ENCODE measurements at regions not wholly inside any gene's neighbourhood (a gene's known extent, or its start where the extent isn't known, plus 50 kb on each side); places are given as distances from the start of the nearest gene placed in this dataset.

DNA sequence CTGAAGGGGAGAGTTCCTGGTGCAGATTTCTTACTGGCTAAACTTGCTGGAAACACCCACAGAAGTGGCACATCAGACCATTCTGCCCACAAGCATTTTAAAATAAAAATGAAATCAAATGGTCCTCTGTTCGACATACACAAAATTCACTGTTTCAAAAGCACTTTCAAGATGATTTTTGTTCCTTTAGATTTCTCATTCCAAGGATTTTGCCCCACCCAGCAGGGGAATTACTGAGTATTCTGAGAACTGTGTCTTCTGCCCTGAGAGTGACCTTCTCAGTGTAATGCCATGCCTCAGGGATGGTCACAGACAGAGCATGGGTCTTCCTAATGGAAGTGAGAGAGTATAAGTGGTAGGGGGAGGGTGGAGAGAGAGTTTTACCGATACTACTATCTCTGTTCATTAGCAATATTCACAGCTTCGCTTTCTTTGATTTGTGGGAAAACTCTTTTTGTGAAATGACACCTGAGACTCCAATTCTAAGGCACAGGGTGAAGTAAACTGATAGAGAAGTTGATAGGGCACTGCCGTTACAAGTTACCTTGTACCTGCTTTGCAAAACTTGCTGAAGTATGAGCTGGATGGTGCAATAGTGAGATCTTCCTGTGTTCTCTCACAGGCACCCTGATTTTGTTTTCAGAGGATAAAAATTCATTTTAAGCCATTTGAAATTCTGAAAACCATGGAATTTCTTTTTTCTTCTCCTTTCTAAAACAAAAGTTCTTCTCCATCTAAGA is 95.8 kb upstream of the CD180 start:
- Mint-ChIP-seq H3K27me3 (peaks cover 23% of the 10 kb centered on the region), H3K36me3 (ENCODE audit: low read depth) (no peaks in the 10 kb centered on the region), H3K4me3 (no peak overlapping the region), H3K4me1 (peaks cover 4% of the 10 kb centered on the region), H3K27ac (no peak overlapping the region)
- no peaks in the 10 kb centered on the region for H3K9me3 ChIP-seq (ENCODE audit: control insufficient read depth, low read length, poor library complexity, severe bottlenecking)
- DNase-seq (no peak), ATAC-seq (no peak)

DNA sequence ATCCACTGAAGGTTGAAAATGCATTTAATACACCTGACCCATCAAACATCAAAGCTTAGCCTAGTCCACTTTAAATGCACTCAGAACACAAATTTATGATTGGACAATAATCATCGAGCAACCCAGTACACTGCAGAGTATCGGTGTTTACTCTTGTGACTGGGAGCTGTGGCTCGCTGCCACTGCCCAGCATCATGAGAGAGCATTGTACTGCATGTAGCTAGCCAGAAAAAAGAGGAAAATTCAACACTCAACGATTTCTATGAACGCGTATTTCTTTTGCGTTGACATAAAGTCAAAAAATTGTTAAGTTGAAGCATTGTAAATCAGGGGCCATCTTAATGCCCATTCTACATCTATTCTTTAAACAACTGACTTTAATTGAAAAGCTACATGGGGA is 95.1 kb upstream of the CD180 start:
- H3K4me3 Mint-ChIP-seq, result no peak overlapping the region
- no peaks in the 10 kb centered on the region for H3K36me3 Mint-ChIP-seq (ENCODE audit: low read depth)
- no peak overlapping the region for H3K27ac Mint-ChIP-seq
- H3K9me3 ChIP-seq (ENCODE audit: control insufficient read depth, low read length, poor library complexity, severe bottlenecking), result no peaks in the 10 kb centered on the region
- DNase-seq (no peak), ATAC-seq (no peak)
- H3K27me3 Mint-ChIP-seq, result peaks cover 23% of the 10 kb centered on the region
- peaks cover 4% of the 10 kb centered on the region for H3K4me1 Mint-ChIP-seq

DNA sequence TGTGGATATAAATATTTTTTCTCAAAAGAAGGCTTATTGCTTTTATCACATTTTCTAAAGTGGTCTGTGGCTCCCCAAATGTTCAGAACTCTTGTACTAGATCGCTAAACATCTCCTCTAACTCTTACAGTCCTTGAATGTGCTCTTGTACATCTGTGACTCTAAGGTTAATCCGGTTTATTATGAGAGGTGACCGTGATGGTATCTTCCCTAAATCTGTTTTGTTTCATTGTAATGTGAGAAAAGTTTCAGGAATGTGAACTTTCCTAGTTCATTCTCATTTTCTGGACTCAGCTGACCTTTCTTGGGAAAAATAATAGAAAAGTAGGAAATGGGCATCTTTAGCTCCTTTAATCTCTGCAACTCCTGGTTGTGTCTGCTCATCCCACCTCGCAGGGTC is 94.5 kb upstream of the CD180 start:
- ATAC-seq, result no peak
- no peaks in the 10 kb centered on the region for H3K36me3 Mint-ChIP-seq (ENCODE audit: low read depth)

DNA sequence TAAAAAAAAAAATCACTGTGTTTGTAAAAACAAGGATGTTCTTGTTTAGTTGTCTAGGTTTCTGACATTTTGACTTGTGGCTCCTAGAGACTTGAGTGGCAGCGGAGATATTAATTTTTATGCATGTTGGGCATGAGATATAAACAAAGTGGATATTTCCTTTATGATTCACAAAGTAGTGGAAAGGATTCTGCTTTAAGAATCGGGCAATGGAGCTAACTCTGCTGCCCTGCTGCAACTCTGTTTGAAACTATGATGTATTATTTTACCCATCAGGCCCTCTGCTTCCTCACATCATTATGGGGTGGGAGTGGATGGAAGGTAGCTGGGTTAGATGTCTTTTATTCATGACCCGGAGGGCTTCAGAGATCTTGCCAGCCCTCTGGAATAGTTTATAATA is 94.1 kb upstream of the CD180 start:
- H3K27ac Mint-ChIP-seq, result no peak overlapping the region
- no peak for DNase-seq
- H3K4me1 Mint-ChIP-seq, result peaks cover 4% of the 10 kb centered on the region
- no peak for ATAC-seq
- H3K27me3 Mint-ChIP-seq, result peaks cover 18% of the 10 kb centered on the region
- no peak overlapping the region for H3K4me3 Mint-ChIP-seq
- no peaks in the 10 kb centered on the region for H3K36me3 Mint-ChIP-seq (ENCODE audit: low read depth)
- no peaks in the 10 kb centered on the region for H3K9me3 ChIP-seq (ENCODE audit: control insufficient read depth, low read length, poor library complexity, severe bottlenecking)

More for the DNA sequence above, 94.5 kb upstream of the CD180 start:
- Mint-ChIP-seq H3K4me1 (peaks cover 4% of the 10 kb centered on the region), H3K27me3 (peaks cover 21% of the 10 kb centered on the region), H3K27ac (no peak overlapping the region), H3K4me3 (no peak overlapping the region)
- no peaks in the 10 kb centered on the region for H3K9me3 ChIP-seq (ENCODE audit: control insufficient read depth, low read length, poor library complexity, severe bottlenecking)
- DNase-seq, result no peak

DNA sequence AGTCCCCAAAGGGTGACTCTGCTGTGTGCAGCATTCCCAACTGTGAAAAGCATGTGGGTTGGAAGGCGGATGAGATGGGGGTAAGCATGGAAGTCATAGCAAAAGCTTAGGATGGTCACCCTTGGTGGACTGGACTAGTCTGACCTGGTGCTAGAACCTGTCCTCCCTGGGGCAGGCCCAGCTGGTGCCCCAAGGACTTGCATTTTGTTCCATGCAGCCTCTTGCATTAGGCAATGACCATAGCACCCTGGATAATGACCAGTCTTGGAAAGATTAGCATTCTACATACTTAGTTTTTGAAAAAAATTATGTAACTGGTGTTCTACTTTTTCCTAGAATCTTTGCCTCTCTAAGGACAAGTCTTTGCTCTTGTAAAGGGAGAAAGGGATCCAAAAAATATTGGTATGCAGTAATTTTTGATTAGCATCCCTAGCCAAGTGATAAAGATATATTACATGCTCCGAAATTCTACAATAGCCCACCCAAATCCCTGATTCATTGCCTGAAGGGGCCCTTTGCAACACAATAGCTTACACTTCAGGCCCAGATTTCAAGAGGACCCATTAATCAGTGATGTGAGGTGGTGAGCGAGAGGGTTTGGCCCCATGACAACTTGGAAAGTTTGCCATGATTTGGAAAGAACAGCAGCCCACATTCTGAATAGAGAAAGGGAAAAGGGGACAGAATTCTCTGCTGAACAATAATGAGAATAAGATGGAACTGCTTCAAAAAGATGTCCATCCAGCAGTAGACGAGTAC is 93.3 kb upstream of the CD180 start:
- H3K9me3 ChIP-seq (ENCODE audit: control insufficient read depth, low read length, poor library complexity, severe bottlenecking), result no peaks in the 10 kb centered on the region
- Mint-ChIP-seq H3K4me1 (peaks cover 4% of the 10 kb centered on the region), H3K27me3 (peaks cover 14% of the 10 kb centered on the region), H3K4me3 (no peak overlapping the region), H3K36me3 (ENCODE audit: low read depth) (no peaks in the 10 kb centered on the region), H3K27ac (no peak overlapping the region)
- ATAC-seq, result no peak
- DNase-seq, result no peak

DNA sequence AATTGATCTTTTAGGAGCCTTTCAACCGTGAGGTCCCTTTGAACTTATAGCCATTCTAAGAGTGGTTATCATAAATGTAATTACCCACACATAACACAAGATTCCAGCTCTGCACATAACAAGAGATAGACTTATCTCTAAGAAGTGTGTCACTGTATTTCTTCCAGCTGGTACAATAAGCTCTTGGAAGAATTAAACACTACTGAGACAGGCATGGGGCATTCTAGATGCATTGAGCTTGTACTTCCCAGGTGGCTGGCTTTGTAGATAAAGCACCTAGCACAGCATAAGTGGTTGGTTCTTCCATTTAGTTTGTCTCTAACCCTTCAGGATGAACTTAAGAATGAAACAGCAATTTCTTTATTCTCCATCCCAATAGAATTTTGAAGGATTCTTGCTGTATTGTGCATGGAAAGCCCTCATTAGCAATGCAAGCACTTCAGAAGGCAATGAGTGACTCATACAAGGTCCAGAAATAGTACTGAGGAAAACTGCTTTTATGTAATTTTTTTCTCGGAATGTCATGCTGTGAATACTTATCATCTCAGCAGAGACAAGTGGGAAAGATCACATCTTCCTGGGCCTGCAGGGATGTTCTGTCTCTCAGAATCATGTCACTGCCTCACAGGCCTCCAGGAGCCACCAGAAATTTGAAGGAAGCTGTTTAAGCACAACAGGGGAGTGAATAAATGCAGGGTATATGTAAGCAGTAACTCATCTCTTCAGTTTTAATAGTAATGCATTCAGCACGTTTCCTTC is 91.1 kb upstream of the CD180 start:
- no peak for ATAC-seq

DNA sequence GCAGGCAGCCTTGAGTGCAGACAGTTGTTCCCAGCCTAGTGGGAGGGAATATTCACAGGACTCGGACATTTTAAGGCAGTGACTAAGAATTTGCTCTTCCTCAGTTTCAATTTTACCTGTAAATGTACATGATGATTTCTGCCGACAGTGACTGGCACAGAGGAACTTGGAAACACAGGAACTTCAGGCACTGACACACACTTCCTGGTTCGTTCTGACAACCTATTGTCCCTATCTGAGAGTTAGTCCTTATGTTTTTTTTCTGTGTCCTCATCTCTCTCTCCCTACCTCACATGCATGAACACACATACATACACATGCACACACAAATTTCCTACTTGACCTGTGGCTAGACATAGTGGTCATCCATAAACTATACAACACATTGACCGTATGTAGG is 89.4 kb upstream of the CD180 start:
- DNase-seq, result no peak
- Mint-ChIP-seq H3K4me1 (peaks cover 4% of the 10 kb centered on the region), H3K27ac (no peak overlapping the region), H3K36me3 (ENCODE audit: low read depth) (no peaks in the 10 kb centered on the region), H3K27me3 (peaks cover 10% of the 10 kb centered on the region), H3K4me3 (no peak overlapping the region)
- no peak for ATAC-seq
- H3K9me3 ChIP-seq (ENCODE audit: control insufficient read depth, low read length, poor library complexity, severe bottlenecking), result no peaks in the 10 kb centered on the region

More for the DNA sequence above, 91.1 kb upstream of the CD180 start:
- no peaks in the 10 kb centered on the region for H3K9me3 ChIP-seq (ENCODE audit: control insufficient read depth, low read length, poor library complexity, severe bottlenecking)
- no peak overlapping the region for H3K27ac Mint-ChIP-seq
- no peaks in the 10 kb centered on the region for H3K36me3 Mint-ChIP-seq (ENCODE audit: low read depth)
- H3K4me1 Mint-ChIP-seq, result peaks cover 4% of the 10 kb centered on the region
- H3K4me3 Mint-ChIP-seq, result no peak overlapping the region
- peaks cover 23% of the 10 kb centered on the region for H3K27me3 Mint-ChIP-seq
- DNase-seq, result no peak

DNA sequence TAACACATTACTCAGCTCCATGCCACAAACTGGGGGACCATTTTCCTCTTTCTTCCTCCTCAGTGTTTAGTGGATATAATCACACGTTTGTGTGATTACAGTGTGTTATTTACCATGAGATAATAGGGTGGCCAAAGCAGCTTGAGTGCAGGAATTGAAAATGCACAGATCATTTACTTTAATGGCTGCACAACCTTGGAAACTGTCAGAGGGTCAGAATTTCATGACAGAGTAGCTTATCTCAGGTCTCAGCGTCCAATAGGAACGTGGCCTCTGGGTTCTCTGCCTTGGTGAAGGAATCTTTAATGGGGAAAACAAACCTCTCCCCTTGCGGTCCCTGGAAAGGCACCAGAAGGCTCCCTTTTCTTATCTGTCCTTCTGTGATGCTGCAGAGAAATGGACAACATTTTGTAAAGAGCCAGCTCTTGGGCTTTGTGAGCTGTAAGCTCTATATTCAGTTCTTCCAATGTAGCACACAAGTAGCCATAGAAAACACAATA is 87.4 kb upstream of the CD180 start:
- H3K4me3 Mint-ChIP-seq, result no peak overlapping the region
- H3K9me3 ChIP-seq (ENCODE audit: control insufficient read depth, low read length, poor library complexity, severe bottlenecking), result no peaks in the 10 kb centered on the region
- H3K27ac Mint-ChIP-seq, result no peak overlapping the region
- peaks cover 10% of the 10 kb centered on the region for H3K27me3 Mint-ChIP-seq
- peaks cover 2% of the 10 kb centered on the region for H3K36me3 Mint-ChIP-seq (ENCODE audit: low read depth)
- peaks cover 3% of the 10 kb centered on the region for H3K4me1 Mint-ChIP-seq
- DNase-seq, result no peak
- ATAC-seq, result no peak

DNA sequence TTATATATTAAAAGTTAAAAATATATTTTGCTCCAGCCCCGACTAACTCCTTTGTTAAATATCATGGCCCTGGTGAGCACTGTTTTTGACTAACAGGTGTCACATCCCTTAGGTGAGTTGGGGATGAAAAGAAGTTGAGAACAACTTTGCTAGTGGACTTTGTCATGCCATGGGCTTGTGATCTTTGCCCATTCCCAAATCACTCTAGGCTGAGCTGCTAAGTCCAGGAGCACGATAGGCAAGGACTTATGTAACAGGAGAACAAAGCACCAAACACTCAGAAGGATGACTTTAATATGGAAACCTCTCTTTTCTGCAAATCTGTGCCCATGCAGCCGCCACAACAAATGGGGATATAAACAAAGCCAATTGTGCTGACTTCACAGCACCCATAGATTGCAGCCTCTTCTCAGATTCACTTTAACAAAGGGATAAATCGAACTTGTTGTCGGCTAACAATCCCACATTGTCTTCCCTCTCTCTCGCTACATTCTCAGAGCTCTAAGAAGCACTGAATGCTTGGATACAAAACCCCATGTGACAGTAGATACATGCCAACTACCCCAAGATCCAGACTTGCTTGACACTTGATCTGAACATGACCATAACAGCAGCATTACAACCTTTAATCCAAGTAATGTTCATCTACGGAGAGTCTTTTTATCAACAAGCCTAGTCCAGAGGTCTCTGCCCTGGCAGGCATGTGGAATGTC is 86.8 kb upstream of the CD180 start:
- Mint-ChIP-seq H3K36me3 (ENCODE audit: low read depth) (peaks cover 2% of the 10 kb centered on the region), H3K4me1 (no peaks in the 10 kb centered on the region), H3K4me3 (no peak overlapping the region), H3K27ac (no peak overlapping the region), H3K27me3 (peaks cover 10% of the 10 kb centered on the region)
- DNase-seq (no peak), ATAC-seq (no peak)
- no peaks in the 10 kb centered on the region for H3K9me3 ChIP-seq (ENCODE audit: control insufficient read depth, low read length, poor library complexity, severe bottlenecking)

DNA sequence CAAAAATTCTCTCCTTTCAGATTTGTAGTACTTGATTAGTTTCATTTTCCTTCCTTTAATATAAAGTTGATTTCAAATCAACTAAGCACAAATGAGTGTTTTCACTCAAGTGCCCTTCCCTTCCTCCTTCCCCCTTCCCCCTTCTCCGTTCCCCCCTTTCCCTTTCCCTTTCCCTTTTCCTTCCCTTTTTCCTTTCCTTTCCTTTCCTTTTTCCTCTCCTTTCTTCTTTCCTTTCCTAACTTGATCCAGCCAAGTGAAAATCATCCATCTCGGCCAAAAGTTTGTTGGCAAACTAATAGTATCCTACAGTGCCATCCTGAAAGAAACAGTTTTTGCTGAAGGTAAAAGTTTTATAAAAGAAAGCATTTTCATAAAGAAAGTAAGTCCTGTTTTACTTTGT is 85.3 kb upstream of the CD180 start:
- no peaks in the 10 kb centered on the region for H3K4me1 Mint-ChIP-seq
- ATAC-seq (no peak), DNase-seq (no peak)
- peaks cover 10% of the 10 kb centered on the region for H3K27me3 Mint-ChIP-seq
- H3K27ac Mint-ChIP-seq, result no peak overlapping the region
- peaks cover 2% of the 10 kb centered on the region for H3K36me3 Mint-ChIP-seq (ENCODE audit: low read depth)
- no peak overlapping the region for H3K4me3 Mint-ChIP-seq
- H3K9me3 ChIP-seq (ENCODE audit: control insufficient read depth, low read length, poor library complexity, severe bottlenecking), result no peaks in the 10 kb centered on the region

DNA sequence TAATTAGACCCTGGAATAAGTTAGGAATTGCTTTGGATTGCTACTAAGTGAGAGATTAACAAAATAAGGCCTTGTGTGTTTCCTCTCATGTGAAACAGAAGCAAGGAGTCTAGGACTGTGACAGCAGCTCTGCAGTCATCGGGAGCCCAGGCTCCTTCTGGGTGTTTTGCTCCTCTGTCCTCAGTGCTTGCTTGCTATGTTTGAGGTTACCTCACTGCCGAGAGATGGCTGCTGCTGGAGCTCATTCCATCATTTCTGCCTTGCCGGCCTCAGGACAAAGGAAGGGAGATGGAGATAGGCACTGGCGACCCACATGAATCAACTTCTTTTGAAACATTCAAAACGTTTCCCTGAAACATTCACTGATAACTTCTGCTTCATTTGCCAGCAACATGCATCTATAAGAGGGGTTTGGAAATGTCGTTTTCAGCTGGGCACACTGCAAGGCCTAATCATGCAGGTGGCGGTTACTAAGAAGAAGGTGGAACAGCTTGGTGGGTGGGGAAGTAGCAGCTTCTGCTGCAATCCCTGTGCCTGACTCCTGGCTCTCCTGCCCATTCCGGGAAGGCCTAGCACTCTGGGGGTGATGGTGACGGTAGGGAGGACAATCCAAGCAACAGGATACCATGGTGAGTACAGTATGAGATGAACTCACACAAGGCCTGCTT is 77.2 kb upstream of the CD180 start:
- H3K9me3 ChIP-seq (ENCODE audit: control insufficient read depth, low read length, poor library complexity, severe bottlenecking), result no peaks in the 10 kb centered on the region
- ATAC-seq (no peak), DNase-seq (no peak)
- Mint-ChIP-seq H3K27ac (no peak overlapping the region), H3K4me1 (no peaks in the 10 kb centered on the region), H3K36me3 (ENCODE audit: low read depth) (no peaks in the 10 kb centered on the region), H3K4me3 (no peak overlapping the region), H3K27me3 (no peaks in the 10 kb centered on the region)

DNA sequence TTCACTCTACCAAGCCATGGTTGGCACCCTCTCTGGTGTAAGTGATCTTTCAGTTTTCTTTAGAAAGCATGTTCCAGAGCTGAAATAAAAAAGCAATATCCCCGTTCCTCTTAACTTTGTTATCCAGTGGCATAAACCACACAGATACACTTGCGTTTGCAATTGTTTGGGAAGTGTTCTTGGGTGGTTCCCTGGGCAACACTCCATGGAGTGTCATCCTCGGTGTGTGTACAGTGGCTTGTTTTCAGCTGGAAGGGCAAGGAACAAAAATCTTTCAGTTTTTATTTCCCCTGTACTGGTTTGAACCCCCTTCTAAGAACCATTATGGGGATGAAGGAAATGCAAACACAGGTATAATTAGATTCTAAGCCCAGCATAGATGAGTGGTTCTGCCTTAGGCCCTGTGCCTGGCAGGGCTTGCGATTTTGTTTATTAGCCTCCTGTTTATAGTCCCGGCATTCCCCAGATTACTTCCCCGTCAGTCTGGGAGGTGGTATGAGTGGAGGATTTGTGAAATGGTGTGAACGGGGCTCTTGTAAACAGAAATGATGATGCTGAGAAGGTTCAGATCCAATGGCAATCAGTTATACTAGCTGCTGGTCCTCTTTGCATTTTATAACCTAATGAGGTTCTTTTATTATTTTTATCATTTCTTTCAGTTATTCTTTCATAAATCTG is 76.0 kb upstream of the CD180 start:
- Mint-ChIP-seq H3K36me3 (ENCODE audit: low read depth) (no peaks in the 10 kb centered on the region), H3K27ac (no peak overlapping the region), H3K4me3 (no peak overlapping the region), H3K27me3 (no peaks in the 10 kb centered on the region), H3K4me1 (no peaks in the 10 kb centered on the region)
- ATAC-seq, result no peak
- H3K9me3 ChIP-seq (ENCODE audit: control insufficient read depth, low read length, poor library complexity, severe bottlenecking), result no peaks in the 10 kb centered on the region
- DNase-seq, result no peak
